HG03280 (cell line): ENCODE measurements at regions not wholly inside any gene's neighbourhood (a gene's known extent, or its start where the extent isn't known, plus 50 kb on each side); places are given as distances from the start of the nearest gene placed in this dataset.

ENCODE experiments used
- ATAC-seq: cut with Tn5 transposase; IDR thresholded peaks from one replicate; pipeline ENCODE4 v1.9.1; 2021; ENCODE audit warnings: mild to moderate bottlenecking, moderate library complexity; ENCODE audit not compliant: unreplicated experiment

DNA sequence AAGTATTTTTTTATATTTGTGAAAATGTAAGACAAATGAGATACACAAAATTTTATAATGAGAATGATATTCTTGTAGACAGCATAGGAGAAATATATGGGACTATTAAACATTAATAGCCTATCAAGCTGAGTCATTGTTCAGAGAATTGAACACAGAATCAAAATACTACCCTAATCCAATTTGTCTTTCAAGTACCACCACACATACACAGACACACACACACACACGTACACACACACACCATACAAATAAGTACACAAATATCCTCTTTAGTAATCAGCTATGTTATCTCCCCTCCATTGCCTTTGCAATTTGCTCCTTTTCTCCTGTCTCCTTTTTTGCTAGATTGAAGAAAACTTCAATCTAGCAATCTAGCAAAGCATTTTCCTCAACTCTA lies 499.3 kb downstream of the FOXG1 start:
- no peak for ATAC-seq

GRCh38 chr14:29271669-29272068 lies 505.1 kb downstream of the FOXG1 start:
- no peak for ATAC-seq

- ATAC-seq: no peak
Measured at GRCh38 chr14:29273513-29273912, 506.9 kb downstream of the FOXG1 start.

DNA sequence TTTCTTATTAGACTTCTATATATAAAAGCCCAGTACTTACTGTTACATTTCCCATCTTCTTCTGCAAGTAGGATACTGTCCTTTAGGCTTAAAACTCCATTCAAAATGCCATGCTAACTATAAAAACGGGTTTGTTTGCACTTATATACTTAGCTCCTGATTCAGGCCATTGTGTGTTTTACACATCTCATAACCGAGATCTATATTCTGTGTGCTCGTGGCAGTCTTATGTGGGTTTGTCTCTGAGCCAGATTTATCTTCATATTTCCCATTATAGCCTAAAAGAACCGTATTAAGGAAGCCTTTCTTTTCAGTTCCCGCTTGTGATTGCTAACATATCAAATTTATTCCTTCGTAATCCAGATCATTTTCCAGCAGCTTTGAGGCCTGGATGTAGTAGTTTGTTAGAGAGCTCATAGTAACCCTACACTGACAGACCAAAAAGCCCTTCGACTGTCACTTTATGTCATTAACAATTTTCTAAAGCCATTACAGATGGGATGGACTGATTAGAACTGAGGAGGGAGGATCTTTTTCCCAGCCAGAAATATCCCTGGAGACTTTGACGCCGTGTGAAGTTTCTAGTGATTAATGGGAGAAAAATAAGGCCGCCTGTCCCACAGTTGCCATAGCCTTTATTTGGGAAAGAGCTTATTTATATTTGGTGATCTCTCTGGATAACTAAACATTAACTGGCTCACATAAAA lies 508.5 kb downstream of the FOXG1 start:
- no peak for ATAC-seq

- no peak for ATAC-seq
Measured at GRCh38 chr14:29278301-29279263, 512.0 kb downstream of the FOXG1 start.

- no peak for ATAC-seq
Measured at GRCh38 chr14:29282169-29282568, 515.6 kb downstream of the FOXG1 start.

DNA sequence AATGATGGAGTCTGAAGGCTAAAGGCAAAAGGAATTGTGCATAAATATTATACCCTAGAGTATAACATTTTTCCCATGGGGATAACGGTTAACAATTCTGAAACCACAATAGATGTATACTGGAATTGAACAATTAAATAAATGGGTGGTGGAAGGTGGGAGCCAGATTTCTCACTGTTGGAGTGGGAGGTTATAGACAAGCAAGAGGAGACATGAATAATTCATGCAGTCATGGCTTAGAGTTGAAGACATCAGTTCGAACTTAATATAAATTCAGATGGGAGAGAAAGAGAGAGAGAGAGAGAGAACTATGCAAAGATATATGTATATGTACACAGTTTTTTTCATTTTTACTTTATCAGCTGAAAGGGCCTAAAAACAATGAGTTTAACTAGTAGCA lies 523.9 kb downstream of the FOXG1 start:
- ATAC-seq: no peak

DNA sequence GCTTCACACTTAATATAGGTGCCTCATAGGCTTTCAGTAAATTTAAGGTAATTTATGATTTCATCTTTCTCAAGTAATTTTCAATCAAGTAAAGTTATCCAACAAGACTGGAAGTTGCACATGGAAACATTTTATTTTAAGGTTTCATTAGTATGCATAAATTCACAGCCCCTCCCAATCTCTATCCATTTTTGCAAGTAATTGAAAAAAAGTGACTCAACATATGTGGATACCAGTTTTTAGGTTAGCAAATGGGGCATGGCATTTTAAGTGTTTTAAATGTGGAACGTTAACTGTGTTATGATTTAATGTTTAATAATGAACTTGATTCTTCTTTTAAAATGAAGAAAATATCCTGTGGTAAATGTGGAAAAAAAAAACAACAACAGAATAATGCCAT lies 532.8 kb downstream of the FOXG1 start:
- ATAC-seq: no peak

DNA sequence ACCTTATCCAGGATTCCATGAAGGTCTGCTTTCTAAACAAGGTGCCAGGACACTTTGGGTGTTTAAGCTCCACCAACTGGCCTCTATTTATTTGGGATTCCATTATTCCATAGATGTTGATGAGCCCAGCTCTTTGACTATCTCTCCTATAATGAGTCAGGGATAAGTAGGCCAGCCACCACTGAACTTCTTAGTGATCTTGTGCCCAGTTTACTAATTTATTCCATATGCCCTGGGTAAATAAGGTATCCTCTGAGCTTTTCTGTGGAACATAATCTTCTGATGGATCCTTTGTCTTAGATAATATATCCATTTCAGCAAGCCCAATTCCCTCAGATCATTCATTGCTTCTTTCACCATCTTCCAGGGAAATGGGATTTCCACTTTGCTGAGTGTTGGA lies 535.0 kb downstream of the FOXG1 start:
- no peak for ATAC-seq

DNA sequence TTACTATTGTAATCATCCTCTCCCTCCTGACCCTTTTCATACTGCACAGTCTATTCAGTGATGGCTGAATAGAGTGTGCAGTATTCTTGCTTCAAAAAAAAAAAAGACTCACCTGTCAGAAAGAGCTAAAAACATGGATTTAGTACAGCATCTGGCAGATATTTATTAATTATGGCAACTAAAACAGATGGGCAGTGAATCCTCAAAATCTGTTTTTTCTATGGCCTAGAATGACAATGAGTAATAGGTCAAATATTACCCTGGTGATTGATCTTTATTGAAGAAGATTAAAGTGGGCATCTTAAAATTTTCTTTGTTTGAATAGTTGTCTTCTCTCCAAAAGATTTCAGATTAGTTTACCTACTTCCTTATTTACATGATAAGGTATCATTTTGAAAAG lies 543.6 kb downstream of the FOXG1 start:
- ATAC-seq: no peak

GRCh38 chr14:29310757-29311156 lies 544.2 kb downstream of the FOXG1 start:
- ATAC-seq: no peak

- no peak for ATAC-seq
Measured at GRCh38 chr14:29311983-29312382, 545.4 kb downstream of the FOXG1 start.

DNA sequence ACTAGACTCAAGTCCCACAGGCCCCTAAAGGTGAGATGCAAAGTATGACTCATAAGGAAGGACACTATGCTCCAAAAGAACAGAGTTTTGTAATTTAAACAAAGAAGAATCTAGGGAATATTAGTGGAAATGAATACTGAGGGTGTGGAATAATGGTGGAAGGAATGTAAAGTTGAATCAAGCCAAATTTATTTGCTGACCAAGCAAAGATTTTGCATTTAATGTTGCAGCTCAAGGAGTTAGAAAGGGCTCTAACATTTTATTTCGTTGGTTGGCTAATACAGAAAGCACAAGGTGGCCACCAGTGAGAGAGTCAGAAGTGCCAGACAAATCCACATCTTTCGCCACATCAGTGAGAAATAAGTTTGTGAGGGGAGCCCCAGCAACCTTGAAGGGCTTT lies 550.3 kb downstream of the FOXG1 start:
- ATAC-seq: no peak

DNA sequence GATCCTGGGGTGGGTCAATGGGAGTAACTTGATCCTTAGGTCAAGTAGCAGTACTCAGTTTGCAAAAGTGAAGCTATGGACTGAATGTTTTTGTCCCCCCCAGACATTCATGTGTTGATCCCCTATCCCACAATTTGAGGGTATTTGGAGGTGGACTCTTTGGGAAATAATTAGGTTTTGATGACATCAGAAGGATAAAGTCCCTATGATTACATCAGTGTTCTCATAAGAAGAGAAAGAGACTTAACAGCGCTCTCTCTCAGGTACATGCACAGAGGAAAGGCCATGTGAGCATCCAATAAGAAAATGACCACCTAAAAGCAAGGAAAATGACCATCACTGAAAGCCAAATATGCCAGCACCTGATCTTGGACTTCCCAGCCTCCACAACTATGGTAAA lies 550.8 kb downstream of the FOXG1 start:
- no peak for ATAC-seq

GRCh38 chr14:29320286-29320685 lies 553.7 kb downstream of the FOXG1 start:
- no peak for ATAC-seq

DNA sequence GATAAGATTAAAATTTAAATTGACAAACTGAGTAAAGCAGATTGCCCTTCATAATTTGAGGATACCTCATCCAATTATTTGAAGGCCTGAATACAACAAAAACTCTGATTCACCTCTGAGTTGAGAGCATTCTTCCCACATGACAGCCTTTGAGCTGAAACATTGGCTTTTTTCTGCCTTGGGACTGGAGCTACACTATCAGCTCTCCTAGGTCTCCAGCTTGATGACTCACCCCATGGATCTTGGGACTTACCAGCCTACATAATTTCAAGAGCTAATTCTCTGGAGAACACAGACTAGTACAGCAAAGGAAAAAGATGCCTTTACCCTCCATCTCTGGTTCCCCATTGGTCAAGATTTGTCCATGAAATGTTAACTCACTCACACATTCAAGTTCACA lies 555.1 kb downstream of the FOXG1 start:
- no peak for ATAC-seq

DNA sequence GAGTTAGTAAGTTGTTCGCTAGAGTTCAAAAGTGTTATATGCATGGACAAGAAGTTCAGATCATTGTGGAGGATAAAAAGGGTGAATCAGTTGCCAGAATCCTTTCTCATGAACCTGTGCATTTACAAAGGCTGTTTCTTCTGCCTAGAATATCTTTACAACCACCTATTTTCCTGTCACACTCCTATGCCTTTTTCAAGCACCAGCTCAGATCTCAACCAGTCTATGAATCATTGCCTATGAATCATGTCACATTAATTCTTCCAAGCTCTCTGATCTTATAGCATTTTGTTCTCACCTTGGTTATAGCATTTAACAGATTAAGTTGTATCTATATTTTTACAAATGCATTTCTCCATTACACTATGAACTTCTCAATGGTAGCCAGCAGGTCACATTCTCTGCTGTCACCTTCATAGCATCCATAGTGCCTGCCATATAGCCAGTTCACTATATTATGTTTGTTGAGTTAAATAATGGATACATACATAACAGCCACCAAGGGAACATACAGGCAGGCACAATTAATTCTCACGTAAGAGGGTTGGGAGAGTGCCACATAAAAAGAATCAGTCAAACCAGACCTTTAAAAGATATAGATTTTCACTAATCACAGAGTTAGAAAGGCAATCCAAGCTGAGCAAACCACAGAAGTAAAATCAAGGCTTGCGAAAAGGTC lies 573.0 kb downstream of the FOXG1 start:
- no peak for ATAC-seq

- no peak for ATAC-seq
Measured at GRCh38 chr14:29348504-29348903, 579.1 kb downstream of the PRKD1 start.

DNA sequence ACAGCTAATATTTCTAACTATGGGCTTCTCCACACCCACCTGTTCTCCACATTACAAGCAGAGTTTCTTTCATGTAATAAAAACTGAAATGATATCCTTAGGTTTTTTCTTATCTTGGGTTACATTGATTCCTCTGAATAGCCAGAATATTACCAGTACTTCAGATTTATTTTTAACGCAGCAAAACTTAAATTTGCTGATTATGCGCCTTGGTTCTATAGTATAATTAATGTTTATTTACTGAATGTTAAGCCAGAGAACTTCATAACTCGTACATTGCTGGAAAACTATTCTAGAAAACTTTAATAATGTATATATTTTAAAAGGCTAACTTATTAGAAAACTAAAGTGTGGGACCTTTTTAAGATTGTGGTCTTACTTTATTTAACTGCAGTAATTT lies 577.2 kb downstream of the PRKD1 start:
- no peak for ATAC-seq

- no peak for ATAC-seq
Measured at GRCh38 chr14:29351996-29352705, 575.5 kb downstream of the PRKD1 start.

- ATAC-seq: no peak
Measured at GRCh38 chr14:29352706-29353080, 575.0 kb downstream of the PRKD1 start.
